Brain microvascular endothelial cell (primary cell): ENCODE measurements at regions not wholly inside any gene's neighbourhood (a gene's known extent, or its start where the extent isn't known, plus 50 kb on each side); places are given as distances from the start of the nearest gene placed in this dataset.
A peak's percentile ranks its signal among the peaks of the same experiment; 100 is the strongest.

Experiments
- DNase-seq: peaks from one replicate; pipeline ENCODE4 v3.0.0-alpha.2; 2020
- H3K27ac ChIP-seq: fragments of 250-450 bp; sonication (Bioruptor Pico); 2 replicates; pipeline ENCODE4 v1.5.1; 2020; ENCODE audit warnings: mild to moderate bottlenecking, moderate library complexity
- H3K27me3 ChIP-seq: fragments of 250-450 bp; sonication (Bioruptor Pico); replicated peaks from 2 replicates; pipeline ENCODE4 v1.5.1; 2020; ENCODE audit warnings: mild to moderate bottlenecking
- H3K36me3 ChIP-seq: fragments of 250-450 bp; sonication (Bioruptor Pico); replicated peaks from 2 replicates; pipeline ENCODE4 v1.5.1; 2020; ENCODE audit warnings: mild to moderate bottlenecking
- H3K4me3 ChIP-seq: 2 replicates; pipeline ENCODE4 v1.5.1; 2011; ENCODE audit warnings: low read depth, mild to moderate bottlenecking, control low read depth, low read length, moderate library complexity
- CTCF ChIP-seq: IDR thresholded peaks from 2 replicates; pipeline ENCODE4 v1.5.1; 2011; ENCODE audit warnings: low read depth, mild to moderate bottlenecking, moderate library complexity, low read length, control low read depth, inconsistent platforms; ENCODE audit errors: missing control alignments
- in situ Hi-C: cut with HindIII; loops from 2 replicates; pipeline ENCODE4 v1.10.0; 2017; ENCODE audit warnings: low sequenced_read_pairs, low pct_ligation_motif_present

DNA sequence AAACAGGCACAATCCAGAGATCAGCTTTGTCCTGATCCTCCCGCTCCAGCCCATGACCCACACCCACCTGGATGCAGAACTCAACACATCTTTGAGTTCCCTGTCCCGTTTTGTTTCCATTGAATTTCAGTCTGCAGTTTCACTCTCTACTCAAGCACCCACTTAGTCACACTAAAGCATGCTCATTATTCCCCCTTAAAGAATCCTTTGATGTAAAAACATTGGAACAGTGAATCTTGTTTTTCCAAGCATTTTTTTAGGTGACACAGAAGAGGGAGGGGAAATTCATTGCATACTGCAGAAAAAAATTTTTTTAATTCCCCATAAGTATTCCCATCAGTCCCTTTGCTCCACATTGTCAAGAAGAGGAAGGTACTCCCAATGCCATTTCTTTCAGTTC is 249.7 kb upstream of the TTC29 start:
- no peaks in the 10 kb centered on the region for H3K36me3 ChIP-seq

GRCh38 chr4:147198411-147199051 is 252.9 kb upstream of the TTC29 start:
- Histone ChIP-seq H3K4me3 (no peak overlapping the region), H3K27ac (peak overlapping the region; percentile 25), H3K27me3 (no peaks in the 10 kb centered on the region), H3K36me3 (no peaks in the 10 kb centered on the region)
- no peak for TF ChIP-seq CTCF
- in situ Hi-C loops = no loop called here
- no peak for DNase-seq

More for the DNA sequence above, 249.7 kb upstream of the TTC29 start:
- H3K4me3 ChIP-seq = no peak overlapping the region
- in situ Hi-C loops = no loop called here
- no peak for TF ChIP-seq CTCF
- peak; percentile 33 for DNase-seq
- H3K27me3 ChIP-seq = no peaks in the 10 kb centered on the region
- peak overlapping the region; percentile 38 for H3K27ac ChIP-seq

GRCh38 chr4:147201016-147201415 is 255.4 kb upstream of the TTC29 start:
- H3K27ac ChIP-seq = peak overlapping the region; percentile 1
- in situ Hi-C loops = no loop called here
- no peak for DNase-seq
- H3K27me3 ChIP-seq = no peaks in the 10 kb centered on the region
- no peak for TF ChIP-seq CTCF
- no peaks in the 10 kb centered on the region for H3K36me3 ChIP-seq
- no peak overlapping the region for H3K4me3 ChIP-seq

DNA sequence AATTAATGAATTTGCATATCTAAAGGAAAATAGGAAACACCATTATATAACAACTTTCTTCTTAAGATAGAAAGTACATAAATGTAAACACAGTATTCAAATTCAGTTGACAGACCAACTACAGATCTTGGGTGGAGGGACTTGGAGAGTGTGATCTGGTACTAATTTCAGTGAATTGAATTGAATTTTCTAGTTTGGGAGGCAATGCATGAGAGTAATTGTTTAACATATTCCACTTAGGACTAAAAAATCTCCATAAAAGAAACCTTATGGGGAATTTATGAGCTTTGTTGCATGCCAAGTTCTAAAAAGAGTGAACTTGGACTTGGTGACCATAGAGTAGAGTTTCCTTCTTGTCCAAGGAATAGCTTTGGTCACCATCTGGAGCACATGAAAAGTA is 261.1 kb upstream of the TTC29 start:
- DNase-seq = no peak
- in situ Hi-C loops = no loop called here
- H3K27ac ChIP-seq = no peak overlapping the region
- H3K4me3 ChIP-seq = no peak overlapping the region
- no peaks in the 10 kb centered on the region for H3K27me3 ChIP-seq
- no peak for TF ChIP-seq CTCF
- no peaks in the 10 kb centered on the region for H3K36me3 ChIP-seq

DNA sequence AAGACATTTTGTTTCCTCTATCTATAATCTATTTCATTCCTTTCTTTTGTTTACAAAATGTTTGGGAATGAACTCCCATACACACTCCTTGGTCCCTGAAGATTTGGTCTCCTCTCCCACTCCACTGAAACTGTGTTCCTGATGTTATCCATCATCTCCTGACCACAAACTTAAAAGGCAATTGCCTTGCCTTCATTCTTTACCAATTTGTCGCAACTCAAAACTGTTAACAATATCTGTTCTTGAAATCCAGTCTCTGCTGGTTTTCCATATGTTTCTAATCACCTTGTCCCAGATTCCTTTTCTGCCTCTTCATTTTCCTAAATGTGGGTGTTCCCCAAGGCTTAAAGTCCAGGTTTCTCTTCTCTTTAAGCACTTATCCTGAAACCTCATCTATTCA is 262.2 kb upstream of the TTC29 start:
- Histone ChIP-seq H3K27ac (no peak overlapping the region), H3K27me3 (no peaks in the 10 kb centered on the region), H3K4me3 (no peak overlapping the region), H3K36me3 (no peaks in the 10 kb centered on the region)
- no peak for DNase-seq
- no peak for TF ChIP-seq CTCF
- in situ Hi-C loops = no loop called here

DNA sequence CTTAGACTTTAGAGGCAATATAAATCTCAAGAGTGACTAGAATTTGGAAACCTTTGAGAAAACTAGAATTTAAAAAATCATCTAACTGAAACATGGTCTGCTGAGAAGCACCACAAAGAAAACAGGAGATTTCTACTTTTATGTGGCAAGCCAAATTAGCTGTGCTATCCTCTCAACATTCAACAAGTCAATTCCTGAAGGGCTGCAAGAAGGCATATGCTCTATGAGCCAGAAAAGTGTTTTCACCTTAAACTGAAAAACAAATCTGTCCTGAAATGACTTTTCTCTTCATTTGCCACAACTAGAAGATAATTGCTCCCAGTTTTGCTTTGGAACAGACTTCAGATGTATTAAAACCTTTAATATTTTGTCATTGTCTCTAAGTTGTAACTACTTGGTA is 263.2 kb upstream of the EDNRA start:
- in situ Hi-C loops = no loop called here
- Histone ChIP-seq H3K27me3 (no peaks in the 10 kb centered on the region), H3K27ac (no peak overlapping the region), H3K36me3 (no peaks in the 10 kb centered on the region), H3K4me3 (no peak overlapping the region)
- no peak for TF ChIP-seq CTCF
- DNase-seq = no peak
